Uterus (tissue), 3 donors: ENCODE measurements at regions not wholly inside any gene's neighbourhood (a gene's known extent, or its start where the extent isn't known, plus 50 kb on each side); places are given as distances from the start of the nearest gene placed in this dataset.

Experiments
- DNase-seq, 2 donors: peaks; one replicate each; pipeline ENCODE4 v3.0.0-alpha.2; 2019 to 2020
- H3K27ac ChIP-seq, 2 donors: fragments of 200-600 bp; sonication (generic); 1 replicate in 1 of 2; 2 replicates in 1 of 2; pipeline ENCODE4 v1.5.1; 2016 to 2018
- H3K27me3 ChIP-seq, 2 donors: fragments of 200-600 bp; sonication (generic); one replicate each; pipeline ENCODE4 v1.5.1; 2018 to 2019; ENCODE audit warnings: control low read depth in 1 of 2
- H3K36me3 ChIP-seq, 2 donors: fragments of 200-600 bp; sonication (generic); one replicate each; pipeline ENCODE4 v1.5.1; 2019; ENCODE audit warnings: control low read depth in 1 of 2
- H3K4me1 ChIP-seq, 2 donors: fragments of 200-600 bp; sonication (generic); one replicate each; pipeline ENCODE4 v1.5.1; 2018 to 2019; ENCODE audit warnings: control low read depth in 1 of 2
- H3K4me3 ChIP-seq, 2 donors: fragments of 200-600 bp; sonication (generic); 1 replicate in 1 of 2; 2 replicates in 1 of 2; pipeline ENCODE4 v1.5.1; 2018 to 2019; ENCODE audit warnings: mild to moderate bottlenecking in 1 of 2
- H3K9me3 ChIP-seq, 2 donors: fragments of 200-600 bp; sonication (generic); one replicate each; pipeline ENCODE4 v1.5.1; 2019; ENCODE audit warnings: control low read depth in 1 of 2
- POLR2A ChIP-seq, 2 donors: fragments of 450-650 bp; IDR thresholded peaks; one replicate each; pipeline ENCODE4 v1.6.1; 2016; ENCODE audit warnings: antibody characterized with exemption in 2 of 2, mild to moderate bottlenecking in 1 of 2, moderate library complexity in 1 of 2
- intact Hi-C: fragments of 100-400 bp; cut with DNase I; formaldehyde crosslinking; loops from one replicate; pipeline ENCODE4 v1.15.1; 2023; ENCODE audit warnings: low total_unique reads
- TF ChIP-seq, protein P1 (sequence below), 4 experiments: fragments of 200-600 bp in 2 of 4; fragments of 450-650 bp in 2 of 4; sonication (generic) in 2 of 4; IDR thresholded peaks; one replicate each; pipeline ENCODE4 v1.5.1; 2016 to 2019; ENCODE audit warnings: antibody characterized with exemption in 4 of 4, mild to moderate bottlenecking in 2 of 4, moderate library complexity in 1 of 4
- donor health status: DM: yes; HTN: yes; CAD: no.

DNA sequence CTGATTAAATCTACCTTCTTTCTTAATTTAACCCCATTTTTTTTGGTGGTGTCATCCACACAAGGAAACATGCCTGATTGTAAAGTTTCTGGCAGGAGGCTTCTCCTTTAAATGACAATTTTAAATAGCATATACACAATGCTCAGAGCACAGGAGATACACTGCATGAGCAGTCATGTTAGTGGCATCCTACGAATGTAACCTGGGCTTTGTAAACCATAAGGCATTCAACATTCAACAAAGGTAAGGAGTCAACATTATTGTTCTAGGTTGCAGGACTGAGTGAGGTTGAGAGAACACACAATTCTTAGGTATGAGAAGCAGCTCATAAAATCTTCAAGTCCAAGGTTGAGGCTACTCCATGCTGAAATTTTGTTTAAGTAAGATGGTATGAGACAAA lies 266.6 kb upstream of the SIX2 start:
- Histone ChIP-seq H3K27me3 (no peaks in the 10 kb centered on the region), H3K4me3 (no peak overlapping the region), H3K36me3 (no peaks in the 10 kb centered on the region), H3K4me1 (no peaks in the 10 kb centered on the region), H3K9me3 (no peaks in the 10 kb centered on the region), H3K27ac (no peak overlapping the region)
- intact Hi-C loops: no loop called here
- DNase-seq: no peak
- TF ChIP-seq POLR2A (IDR thresholded peaks at IDR 0.05): no peak
- TF ChIP-seq, protein P1, sequence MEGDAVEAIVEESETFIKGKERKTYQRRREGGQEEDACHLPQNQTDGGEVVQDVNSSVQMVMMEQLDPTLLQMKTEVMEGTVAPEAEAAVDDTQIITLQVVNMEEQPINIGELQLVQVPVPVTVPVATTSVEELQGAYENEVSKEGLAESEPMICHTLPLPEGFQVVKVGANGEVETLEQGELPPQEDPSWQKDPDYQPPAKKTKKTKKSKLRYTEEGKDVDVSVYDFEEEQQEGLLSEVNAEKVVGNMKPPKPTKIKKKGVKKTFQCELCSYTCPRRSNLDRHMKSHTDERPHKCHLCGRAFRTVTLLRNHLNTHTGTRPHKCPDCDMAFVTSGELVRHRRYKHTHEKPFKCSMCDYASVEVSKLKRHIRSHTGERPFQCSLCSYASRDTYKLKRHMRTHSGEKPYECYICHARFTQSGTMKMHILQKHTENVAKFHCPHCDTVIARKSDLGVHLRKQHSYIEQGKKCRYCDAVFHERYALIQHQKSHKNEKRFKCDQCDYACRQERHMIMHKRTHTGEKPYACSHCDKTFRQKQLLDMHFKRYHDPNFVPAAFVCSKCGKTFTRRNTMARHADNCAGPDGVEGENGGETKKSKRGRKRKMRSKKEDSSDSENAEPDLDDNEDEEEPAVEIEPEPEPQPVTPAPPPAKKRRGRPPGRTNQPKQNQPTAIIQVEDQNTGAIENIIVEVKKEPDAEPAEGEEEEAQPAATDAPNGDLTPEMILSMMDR (IDR thresholded peaks at IDR 0.05): no peak

DNA sequence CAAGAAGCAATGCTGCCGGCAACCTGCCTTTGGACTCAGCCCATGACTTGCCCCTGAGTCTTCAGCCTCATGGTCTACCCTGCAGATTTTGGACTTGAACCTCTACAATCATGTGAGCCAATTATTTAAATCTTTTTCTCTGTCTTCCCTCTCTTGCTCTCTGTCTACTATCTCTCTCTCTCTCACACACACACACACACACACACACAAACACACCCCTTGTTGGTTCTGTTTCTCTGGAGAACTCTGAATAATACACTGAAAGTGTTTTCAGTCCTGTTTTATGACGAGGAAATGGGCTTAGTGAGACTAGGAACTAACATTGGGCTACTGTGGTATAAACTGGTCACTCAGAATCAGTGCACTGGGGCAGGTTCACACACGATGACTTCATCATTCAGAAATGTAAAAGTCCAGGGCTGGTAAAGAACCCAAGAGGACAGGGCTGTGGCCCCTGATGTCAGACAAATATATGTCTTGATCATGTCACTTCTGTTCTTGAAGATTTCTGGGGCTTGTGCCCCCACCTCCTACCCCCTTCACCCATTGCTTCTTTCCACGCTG lies 266.1 kb upstream of the SIX2 start:
- H3K4me1 ChIP-seq: no peaks in the 10 kb centered on the region
- no peak for DNase-seq
- TF ChIP-seq POLR2A (IDR thresholded peaks at IDR 0.05): no peak
- TF ChIP-seq, protein P1 (IDR thresholded peaks at IDR 0.05): no peak

DNA sequence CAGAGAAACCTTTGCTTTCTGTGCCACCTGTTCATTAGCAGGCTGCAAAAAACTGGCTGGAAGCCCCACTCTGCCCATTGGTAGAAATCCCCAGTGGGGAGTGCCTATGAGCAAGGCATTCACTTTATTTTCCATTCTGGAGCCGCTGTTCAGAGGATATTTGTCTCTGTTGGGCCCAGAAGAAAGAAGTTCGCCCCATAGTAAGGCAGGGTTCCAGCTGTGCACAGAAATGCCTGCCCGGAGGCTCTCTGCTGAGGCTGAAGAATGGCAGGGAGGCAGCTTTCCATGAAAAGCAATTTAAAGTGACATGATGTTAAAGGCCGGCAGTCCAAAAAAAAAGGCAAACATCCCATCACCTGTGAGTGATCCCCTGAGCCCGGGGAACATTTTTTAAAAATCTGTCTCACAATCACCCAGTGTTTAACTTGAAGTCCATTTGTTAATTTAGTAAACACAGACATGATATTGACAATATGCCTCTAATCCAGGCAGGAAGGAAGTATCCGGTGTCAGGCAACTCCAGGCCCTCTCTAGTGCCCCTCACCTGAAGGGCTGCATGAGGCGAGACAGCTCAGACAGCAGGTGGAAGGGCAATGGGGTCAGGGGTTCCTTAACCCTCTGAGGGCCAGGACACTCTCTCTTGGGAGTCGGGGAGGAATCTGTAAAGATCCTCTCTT lies 265.1 kb upstream of the SIX2 start:
- no peak overlapping the region for H3K4me3 ChIP-seq
- intact Hi-C loops: no loop called here
- TF ChIP-seq, protein P1 (IDR thresholded peaks at IDR 0.05): no peak
- TF ChIP-seq POLR2A (IDR thresholded peaks at IDR 0.05): no peak
- no peaks in the 10 kb centered on the region for H3K36me3 ChIP-seq
- H3K4me1 ChIP-seq: no peaks in the 10 kb centered on the region
- H3K9me3 ChIP-seq: no peaks in the 10 kb centered on the region
- DNase-seq: no peak
- no peak overlapping the region for H3K27ac ChIP-seq
- no peaks in the 10 kb centered on the region for H3K27me3 ChIP-seq

More for the DNA sequence above, 266.1 kb upstream of the SIX2 start:
- no peak overlapping the region for H3K4me3 ChIP-seq
- no peaks in the 10 kb centered on the region for H3K36me3 ChIP-seq
- H3K27me3 ChIP-seq: no peaks in the 10 kb centered on the region
- intact Hi-C loops: no loop called here
- no peaks in the 10 kb centered on the region for H3K9me3 ChIP-seq
- no peak overlapping the region for H3K27ac ChIP-seq

DNA sequence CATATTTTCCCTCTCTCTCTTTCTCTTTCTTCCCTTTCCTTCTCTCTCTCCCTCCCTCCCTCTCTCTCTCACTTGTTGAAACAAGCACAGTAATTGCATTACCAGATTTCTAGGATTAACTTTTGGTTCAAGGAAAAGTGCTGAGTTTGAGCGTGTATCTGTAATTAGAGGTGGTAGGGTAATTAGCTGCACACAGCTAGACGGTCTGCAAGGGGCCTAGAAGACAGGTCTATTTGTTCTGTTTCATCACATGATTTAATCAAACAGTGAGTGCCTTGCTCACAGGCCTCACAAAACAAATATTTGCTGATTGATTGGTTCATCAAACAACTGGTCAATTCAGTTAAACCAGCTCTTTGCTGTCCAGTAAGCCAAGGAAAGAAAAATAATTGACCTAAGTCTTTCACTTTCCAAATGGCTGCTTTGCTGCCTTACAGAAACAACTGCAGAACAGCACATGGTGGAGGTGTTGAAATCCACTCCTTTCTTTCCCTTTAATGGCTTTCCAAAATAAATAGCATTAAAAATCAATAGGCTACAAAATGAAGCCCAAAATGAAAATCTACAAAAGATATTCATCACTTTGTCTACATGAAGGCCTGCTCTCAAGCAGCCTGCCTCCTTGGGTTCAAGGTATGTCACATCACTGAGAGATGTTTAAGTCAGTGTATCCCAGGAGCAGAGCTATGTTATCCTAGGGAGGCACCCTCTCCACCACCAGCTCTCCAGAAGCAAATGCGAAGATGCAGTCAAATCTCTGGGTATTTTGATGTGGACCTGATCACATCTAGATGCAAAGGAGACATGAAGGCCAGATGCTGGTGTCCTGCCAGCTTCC lies 264.4 kb upstream of the SIX2 start:
- H3K27me3 ChIP-seq: no peaks in the 10 kb centered on the region
- intact Hi-C loops: no loop called here
- no peaks in the 10 kb centered on the region for H3K36me3 ChIP-seq
- DNase-seq: no peak
- TF ChIP-seq, protein P1 (IDR thresholded peaks at IDR 0.05): no peak
- no peak for TF ChIP-seq POLR2A (IDR thresholded peaks at IDR 0.05)
- no peaks in the 10 kb centered on the region for H3K9me3 ChIP-seq
- H3K4me3 ChIP-seq: no peak overlapping the region
- H3K4me1 ChIP-seq: no peaks in the 10 kb centered on the region
- H3K27ac ChIP-seq: no peak overlapping the region
